HG03457 (cell line): ENCODE measurements at regions not wholly inside any gene's neighbourhood (a gene's known extent, or its start where the extent isn't known, plus 50 kb on each side); places are given as distances from the start of the nearest gene placed in this dataset.
"Not testable (repeated sequence)": the region's sequence is repeated elsewhere in the genome, so short reads cannot be mapped to it uniquely, and the experiment has no call there.

ENCODE experiments used
- ATAC-seq: cut with Tn5 transposase; IDR thresholded peaks from one replicate; pipeline ENCODE4 v1.9.1; 2021; ENCODE audit warnings: moderate number of reproducible peaks; ENCODE audit not compliant: unreplicated experiment

DNA sequence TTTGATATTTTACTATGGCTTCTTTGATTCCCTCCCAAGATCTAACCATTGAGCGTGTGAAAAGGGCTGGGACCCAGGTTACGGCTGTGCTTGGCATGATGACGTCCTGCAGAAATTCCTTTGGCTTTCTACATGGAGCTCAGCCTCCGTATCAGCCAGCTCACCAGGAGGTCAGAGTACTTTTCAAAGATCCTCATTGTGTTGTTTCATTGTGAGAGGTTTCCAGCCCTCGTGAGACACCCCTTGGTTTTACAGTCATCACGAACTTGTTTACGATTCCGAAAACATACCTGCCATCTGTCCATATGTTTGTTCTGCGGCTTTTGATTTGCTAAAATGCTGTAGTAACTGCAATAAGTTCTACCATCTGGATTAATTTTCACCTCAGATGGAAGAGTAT, 453.1 kb downstream of the TMEM121 start:
- ATAC-seq: no peak

DNA sequence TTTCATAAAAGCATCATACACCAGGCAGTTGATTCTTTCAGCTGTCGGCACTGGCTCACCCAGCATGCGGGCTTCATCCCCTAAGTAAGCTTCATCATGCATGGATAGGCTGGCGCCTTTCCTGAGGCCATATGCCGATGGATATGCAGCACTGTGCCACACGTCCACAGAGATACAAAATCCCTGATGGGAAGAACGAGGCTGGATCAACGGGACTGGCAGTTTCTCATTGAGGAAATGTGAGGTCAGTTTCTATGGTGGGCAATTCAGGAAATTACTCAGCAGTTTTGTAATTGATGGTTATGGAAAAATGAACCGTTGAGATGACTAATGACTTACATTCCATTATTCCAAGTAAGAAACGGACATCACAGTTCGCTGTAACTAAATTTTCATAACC, 453.8 kb downstream of the TMEM121 start:
- no peak for ATAC-seq

DNA sequence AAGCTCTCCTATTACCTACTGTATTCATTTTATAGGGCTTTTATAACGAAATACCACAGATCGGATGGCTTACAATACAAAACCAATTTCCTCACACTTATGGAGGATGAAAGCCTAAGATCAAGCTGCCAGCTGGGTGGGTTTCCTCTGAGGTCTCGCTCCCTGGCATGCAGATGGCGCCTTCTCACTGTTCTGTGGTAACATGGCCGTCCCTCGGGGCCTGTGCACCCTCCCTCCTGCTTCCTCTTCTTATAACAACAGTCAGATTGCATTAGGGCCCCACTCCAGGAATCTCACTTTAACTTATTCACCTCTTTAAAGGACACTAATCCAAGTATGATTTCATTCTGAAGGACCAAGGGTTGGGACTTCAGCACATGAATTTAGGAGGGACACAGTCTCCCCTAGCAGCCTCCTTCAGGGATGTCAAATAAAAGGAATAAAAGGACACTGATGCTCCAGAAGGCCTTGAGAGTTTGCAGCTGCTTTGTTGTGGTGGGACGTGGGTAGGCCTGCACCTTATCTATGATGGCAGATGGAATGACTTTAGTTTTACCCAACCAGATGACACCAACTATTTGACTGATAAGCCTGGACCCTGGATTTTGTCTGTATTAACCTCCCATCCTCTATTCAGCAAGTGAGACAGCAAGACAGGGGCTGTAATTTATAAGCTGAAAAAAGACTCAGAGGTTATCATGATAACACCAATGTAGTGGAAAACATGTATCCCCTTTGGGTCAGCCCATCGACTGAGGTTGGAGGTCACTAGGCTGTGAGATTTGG, 455.3 kb downstream of the TMEM121 start:
- not testable (repeated sequence) for ATAC-seq

DNA sequence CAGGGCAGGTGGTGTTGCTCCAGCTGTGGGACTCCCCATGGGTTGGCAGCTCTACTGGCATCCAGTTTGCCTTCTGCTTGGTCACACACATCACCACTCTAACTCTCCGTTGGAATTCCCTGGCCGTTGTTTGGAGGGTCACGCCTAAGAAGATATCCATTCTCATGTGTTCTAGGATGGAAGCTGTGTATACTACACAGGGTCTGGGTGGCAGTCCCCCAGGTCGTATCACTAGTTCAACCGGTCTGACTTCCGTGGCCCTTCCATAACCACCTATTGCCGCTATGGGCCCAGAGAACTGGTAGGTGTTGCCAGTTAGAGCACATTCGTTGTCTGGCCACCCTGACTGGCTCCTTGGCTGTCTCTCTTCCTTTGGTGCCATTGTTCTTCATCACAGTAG, 456.3 kb downstream of the TMEM121 start:
- no peak for ATAC-seq

DNA sequence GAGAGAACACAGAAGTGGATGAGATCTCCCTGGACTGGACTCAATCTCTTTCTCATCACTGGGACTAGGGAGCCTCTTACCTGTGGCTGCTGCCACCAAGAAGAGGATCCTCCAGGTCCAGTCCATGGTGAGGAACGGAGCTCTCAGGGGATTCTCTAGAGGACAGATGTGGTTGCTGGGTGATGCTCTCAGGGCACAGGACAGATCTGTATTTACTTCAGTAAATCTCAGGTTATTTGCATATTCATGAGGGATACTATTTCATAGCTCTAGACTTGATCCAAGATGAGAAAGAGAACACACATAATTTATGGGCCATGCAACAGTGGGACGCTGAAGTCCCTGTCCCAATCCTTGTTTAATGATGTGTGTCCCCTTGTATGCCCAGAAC, 460.5 kb downstream of the TMEM121 start:
- no peak for ATAC-seq

DNA sequence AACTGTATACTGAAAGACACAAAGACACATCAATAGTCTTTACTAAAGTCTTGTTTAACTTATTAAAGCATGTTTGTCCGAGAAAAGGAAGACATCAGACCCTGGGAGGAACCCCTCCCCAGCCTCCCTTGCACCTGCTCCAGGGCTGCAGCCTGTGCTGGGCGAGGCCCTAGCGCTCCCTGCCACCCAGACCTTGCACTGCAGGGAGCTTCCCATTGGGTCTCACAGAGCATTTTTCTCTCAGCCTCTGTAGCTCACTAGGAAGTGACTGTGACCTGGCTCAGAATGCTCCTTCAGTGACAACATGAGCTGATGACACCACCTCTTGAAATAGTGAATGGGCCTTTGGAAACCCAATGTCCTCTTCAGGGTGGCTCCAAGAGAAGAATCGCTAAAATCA, 461.2 kb downstream of the TMEM121 start:
- ATAC-seq: no peak

DNA sequence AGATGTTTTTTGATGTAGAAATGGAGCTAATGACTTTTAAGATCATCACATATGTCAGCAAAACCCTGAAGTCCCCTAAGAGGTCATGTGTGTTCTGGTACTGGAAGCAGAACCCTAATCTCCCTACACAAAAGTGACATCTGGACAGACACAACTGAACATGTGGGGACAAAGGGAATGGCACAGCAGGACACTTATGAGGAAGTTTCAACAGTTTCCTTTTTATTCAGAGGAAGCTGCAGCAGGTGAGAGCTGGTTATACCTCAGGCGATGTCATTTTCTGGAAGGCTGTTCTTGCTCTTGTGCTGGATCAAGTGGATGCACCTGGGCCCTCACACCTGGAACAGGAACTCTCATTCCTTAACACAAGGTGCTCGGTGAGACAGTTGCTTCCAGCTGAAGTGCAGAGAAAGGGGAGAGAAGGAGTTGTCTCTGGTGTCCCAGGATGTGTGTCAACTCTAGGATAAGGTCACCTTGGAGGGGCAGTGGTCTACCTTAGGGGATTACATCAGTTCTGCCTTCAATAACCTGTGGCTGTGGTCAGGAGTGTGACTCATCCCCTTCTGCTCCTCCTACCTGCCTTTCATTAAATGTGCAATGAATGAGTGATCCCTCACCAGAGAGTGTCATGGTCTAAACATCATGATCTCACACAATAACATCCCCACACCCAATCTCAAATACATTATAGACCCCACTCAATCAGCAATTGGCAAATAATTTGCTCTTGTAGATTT, 463.4 kb downstream of the TMEM121 start:
- ATAC-seq: no peak

DNA sequence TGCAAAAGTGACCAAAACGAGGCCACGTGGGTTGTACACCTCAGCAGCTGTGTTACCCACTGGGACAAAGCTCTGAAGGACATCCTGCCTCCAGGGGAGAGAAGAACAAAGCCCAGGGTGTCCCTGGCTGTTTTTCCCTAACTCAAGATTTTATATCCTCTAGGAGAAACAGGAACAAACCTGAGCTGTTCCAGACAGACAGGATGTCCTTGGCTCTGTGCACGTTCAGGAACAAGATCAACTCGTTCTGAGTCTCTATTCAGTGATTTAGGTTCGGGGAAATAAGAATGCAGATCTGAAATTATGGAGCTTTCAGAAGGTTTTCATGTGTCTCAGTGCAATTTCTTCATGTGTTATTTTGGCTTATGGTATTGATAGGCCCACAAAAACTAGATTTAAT, 465.3 kb downstream of the TMEM121 start:
- ATAC-seq: not testable (repeated sequence)

DNA sequence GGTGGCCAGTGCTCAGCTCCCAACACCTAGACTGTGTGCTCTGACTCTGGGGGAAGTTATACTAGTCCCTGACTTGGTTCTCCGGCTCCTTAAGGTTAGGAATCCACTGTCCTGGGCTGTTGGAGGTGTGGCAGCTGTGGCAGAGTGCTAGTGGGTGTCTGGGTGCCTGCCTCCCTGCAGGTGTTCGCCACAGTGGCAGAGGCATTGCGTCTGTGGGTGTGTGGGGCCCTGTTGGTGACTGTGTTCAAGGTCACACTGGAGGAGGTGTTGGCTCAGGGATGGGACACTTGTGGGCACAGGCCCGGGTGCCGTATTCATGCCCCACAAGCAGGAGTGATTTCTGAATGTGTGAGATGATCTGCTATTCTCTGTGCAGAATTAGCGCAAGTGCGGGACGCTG, 467.4 kb downstream of the TMEM121 start:
- no peak for ATAC-seq

DNA sequence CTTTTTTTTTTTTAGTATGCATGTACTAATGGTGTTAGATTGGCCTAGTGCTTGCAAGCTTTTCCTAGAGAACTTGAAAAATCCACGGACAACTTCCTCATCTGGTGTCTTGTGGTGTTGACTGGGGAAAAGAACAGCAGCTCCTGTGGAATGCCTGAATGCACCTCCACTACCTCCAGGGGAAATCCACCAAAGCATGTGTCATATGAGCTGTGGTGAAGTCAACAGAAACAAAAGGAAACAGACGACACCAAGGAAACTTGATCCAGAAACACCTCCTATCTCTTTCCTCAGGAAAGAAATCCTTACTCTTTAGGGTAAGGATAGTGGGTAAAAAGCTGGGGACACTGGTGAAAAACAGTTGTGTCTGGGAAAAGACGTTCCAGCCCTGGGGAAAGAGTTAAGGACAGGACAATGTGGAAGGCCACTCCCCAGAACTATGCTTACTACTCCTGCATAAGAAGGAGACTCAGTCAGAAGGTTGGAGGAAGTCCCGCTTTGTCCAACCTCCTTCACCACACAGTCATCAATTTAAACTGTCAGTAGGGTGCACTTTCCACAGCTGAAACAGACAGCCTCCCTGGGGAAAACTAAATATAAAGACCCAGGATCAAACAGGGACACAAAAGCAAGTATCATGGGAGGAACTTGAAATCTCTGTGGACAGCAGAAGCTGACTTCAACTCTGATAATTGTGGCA, 468.8 kb downstream of the TMEM121 start:
- not testable (repeated sequence) for ATAC-seq

DNA sequence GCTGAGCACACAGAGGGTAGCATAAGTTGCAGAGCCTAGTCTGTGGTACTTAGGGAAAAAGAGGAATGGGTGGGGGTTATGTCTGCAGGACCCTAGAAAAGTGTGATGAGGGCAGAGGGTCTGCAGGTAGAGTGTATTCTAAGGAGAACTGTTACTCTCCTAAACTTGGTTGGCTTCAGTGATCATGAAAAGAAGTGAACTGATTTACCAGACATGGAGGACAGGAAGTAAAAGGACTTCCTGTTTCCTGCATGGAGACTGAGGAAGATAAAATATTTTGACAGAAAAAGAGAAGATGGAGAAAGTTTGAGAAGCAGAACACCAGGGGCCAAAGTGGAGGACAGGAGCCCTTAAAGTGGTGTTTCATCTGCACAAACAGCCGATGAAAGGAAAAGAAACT, 472.2 kb downstream of the TMEM121 start:
- ATAC-seq: not testable (repeated sequence)

DNA sequence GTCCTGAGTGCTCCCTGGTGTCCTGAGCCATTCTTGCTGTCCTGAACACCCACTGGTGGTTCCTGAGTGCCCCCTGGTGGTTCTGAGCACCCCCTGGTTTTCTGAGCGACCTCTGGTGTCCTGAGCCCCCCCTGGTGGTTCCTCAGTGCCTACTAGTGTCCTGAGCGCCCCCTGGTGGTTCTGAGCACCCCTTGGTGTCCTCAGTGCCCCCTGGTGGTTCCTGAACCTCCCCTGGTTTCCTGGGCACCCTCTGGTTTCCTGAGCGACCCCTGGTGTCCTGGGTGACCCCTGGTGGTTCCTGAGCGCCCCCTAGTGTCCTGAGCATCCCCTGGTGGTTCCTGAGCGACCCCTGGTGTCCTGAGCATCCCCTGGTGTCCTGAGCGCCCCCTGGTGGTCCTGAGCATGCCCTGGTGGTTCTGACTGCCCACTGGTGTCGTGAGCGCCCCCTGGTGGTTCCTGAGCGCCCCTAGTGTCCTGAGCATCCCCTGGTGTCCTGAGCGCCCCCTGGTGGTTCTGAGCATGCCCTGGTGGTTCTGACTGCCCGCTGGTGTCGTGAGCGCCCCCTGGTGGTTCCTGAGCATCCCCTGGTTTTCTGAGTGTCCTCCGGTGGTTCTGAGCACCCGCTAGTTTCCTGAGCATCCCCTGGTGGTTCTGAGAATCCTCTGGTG, 473.1 kb downstream of the TMEM121 start:
- ATAC-seq: peak; percentile 88

DNA sequence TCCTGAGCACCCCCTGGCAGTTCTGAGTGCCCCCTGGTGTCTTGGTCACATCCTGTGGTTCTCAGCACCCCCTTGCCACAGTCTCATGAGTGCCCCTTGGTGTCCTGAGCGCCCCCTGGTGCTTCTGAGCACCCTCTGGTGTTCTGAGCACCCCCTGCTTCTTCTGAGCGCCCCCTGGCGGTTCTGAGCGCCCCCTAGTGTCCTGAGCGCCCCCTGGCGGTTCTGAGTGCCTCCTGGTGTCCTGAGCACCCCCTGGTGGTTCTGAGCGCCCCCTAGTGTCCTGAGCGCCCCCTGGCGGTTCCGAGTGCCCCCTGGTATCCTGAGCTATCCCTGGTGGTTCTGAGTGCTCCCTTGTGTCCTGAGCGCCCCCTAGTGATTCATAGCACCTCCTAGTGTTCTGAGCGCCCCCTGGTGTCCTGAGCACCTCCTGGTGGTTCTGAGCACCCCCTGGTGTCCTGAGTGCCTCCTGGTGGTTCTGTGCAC, 473.7 kb downstream of the TMEM121 start:
- peak; percentile 23 for ATAC-seq

DNA sequence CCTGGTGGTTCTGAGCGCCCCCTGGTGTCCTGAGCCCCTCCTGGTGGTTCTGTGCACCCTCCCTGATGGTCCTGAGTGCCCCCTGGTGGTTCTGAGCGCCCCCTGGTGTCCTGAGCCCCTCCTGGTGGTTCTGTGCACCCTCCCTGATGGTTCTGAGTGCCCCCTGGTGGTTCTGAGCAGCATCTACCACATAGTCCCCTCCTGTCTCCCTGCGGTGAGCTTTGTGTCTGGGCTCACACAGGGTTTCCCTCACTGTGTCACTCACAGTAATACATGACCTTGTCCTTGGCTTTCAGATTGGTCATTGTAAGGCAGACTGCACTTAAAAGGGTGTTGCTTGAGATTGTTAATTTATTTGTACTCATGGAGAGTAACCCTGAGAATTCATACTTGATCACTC, 474.9 kb downstream of the TMEM121 start:
- not testable (repeated sequence) for ATAC-seq

DNA sequence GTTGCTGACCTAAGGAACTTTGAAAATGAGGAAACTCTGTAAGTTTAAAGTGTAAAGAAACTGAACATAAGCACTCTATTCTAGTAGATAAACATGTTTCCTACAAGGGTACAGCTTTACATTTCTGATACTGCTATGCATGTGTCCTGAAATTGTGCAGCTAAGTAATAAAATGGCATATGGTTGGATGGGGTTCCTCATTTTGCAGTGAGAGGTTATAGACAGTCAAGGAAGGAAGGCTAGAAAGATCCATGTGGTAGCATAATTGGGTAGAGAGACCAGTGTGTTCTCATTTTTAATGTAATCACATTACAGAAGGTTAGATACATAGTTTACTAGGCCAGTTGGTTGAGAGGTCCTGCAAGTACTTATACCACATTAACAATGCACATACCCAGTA, 477.0 kb downstream of the TMEM121 start:
- no peak for ATAC-seq

DNA sequence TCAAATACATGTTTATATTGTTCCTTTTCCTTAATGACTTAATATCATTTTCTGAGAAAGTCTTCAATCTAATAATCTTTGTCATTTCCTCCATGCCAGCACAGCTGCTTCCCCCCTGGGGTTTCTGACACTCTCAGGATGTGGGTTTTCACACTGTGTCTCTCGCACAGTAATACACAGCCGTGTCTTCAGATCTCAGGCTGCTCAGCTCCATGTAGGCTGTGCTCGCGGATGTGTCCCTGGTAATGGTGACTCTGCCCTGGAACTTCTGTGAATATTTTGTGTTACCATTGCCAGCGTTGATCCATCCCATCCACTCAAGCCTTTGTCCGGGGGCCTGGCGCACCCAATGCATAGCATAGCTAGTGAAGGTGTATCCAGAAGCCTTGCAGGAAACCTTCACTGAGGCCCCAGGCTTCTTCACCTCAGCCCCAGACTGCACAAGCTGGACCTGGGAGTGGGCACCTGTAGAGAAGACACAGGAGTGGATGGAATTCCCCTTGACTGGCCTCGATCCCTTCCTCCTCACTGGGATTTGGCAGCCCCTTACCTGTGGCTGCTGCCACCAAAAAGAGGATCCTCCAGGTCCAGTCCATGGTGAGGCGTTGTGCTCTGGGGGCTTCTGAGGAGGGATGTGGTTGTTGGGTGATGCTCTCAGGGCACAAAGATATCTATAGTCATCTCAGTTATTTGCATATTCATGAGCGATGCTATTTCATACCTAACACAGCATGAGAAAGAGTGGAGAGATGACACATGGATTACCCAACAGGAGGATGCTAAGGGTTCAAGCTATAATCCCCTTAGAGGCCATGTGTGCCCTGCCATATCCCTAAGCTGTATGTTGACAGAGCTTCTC, 478.8 kb downstream of the TMEM121 start:
- not testable (repeated sequence) for ATAC-seq

DNA sequence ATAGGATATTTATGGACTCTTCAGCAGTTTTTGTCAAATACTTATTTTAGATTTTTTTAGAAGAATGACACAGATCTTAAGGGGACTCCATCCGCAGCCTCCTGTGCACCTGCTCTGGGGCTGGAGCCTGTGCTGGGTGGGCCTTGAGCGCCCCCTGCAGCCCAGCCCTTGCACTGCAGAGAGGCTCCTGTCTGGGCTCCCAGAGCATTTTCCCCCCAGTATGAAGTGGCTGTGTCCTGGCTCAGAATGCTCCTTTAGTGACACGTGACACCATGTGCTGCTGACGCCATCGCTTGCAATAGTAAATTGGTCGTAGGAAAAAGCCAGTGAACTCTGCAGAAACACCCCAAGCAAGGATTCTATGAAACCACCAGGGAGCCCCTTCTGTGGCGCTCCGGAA, 479.7 kb downstream of the TMEM121 start:
- ATAC-seq: not testable (repeated sequence)

DNA sequence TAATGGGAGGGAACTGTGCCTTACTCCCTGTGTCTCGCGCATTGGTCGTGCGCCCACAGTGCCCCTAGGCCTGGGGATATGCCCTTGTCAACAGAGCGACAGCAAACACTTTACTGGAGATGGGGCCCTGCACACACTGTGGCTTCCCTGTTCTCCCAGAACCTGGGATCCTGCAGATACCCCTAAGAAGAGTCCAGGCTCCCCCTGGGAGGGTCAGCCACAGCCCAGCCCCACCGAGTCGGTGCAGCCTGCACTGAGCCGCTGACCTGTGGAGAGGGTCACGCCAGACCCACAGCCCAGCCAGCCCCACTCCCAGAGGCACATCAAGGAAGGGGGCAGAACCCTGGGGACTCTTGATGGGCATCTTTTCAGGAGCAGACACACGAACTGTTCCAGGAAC, 480.3 kb downstream of the TMEM121 start:
- not testable (repeated sequence) for ATAC-seq

DNA sequence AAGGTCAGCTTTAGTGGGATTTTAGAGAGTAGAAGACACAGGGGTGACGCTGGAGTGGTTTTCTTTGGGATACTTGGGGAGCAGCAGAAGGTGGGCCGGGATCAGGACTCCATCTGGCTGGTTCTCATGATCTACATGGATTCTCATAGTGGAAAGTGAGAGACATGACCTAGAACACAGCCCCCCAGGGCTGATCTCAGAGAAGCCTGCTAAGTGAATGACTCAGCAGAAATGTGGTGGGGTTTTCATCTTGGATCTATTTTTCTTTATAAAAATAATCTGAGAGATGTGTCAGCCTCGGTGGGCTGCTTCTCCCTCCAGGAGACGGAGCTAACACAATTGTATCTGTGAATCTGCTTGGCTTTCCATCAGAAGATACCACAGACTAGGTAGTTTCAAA, 484.4 kb downstream of the TMEM121 start:
- no peak for ATAC-seq
